ENCODE measurements at regions not wholly inside any gene's neighbourhood (a gene's known extent, or its start where the extent isn't known, plus 50 kb on each side); places are given as distances from the start of the nearest gene placed in this dataset.
"Not testable (repeated sequence)": the region's sequence is repeated elsewhere in the genome, so short reads cannot be mapped to it uniquely, and the experiment has no call there.

- Histone ChIP-seq H3K4me3 (no peak overlapping the region), H3K27ac (no peak overlapping the region), H3K9me3 (peaks cover 0 to 24% (median 0%) of the 10 kb centered on the region in 4 donors), H3K27me3 (no peaks in the 10 kb centered on the region), H3K36me3 (no peaks in the 10 kb centered on the region), H3K4me1 (no peaks in the 10 kb centered on the region)
- no peak for DNase-seq (ENCODE audit: low spot score in 2 of 2)
- TF ChIP-seq POLR2A (IDR thresholded peaks at IDR 0.05) (no peak), EP300 (IDR thresholded peaks at IDR 0.05) (no peak), CTCF (IDR thresholded peaks at IDR 0.05) (no peak)
Measured at GRCh38 chr3:20822251-20822650, 636.2 kb upstream of the SGO1 start.

- H3K27ac ChIP-seq; DNase-seq (ENCODE audit: low spot score in 2 of 2); H3K4me1 ChIP-seq; H3K36me3 ChIP-seq; H3K27me3 ChIP-seq; H3K4me3 ChIP-seq: not testable (repeated sequence)
- WGBS, 2 donors: 99% methylated on average over 9 of the region's 9 CpGs
- H3K9me3 ChIP-seq: peaks cover 0 to 24% (median 0%) of the 10 kb centered on the region in 4 donors
Measured at GRCh38 chr3:20820872-20821271, 634.9 kb upstream of the SGO1 start.

- TF ChIP-seq POLR2A (IDR thresholded peaks at IDR 0.05): no peak
- no peak for TF ChIP-seq EP300 (IDR thresholded peaks at IDR 0.05)
- no peak for TF ChIP-seq CTCF (IDR thresholded peaks at IDR 0.05)
- no peak for DNase-seq (ENCODE audit: low spot score in 2 of 2)
- no peaks in the 10 kb centered on the region for H3K4me1 ChIP-seq
- no peaks in the 10 kb centered on the region for H3K9me3 ChIP-seq
- H3K36me3 ChIP-seq: no peaks in the 10 kb centered on the region
- 63 to 66% methylated on average over 2 of the region's 2 CpGs for WGBS, 2 donors
- H3K27me3 ChIP-seq: no peaks in the 10 kb centered on the region
- no peak overlapping the region for H3K4me3 ChIP-seq
- no peak overlapping the region for H3K27ac ChIP-seq
Measured at GRCh38 chr3:20811631-20812030, 625.6 kb upstream of the SGO1 start.

- TF ChIP-seq POLR2A (IDR thresholded peaks at IDR 0.05) (no peak), CTCF (IDR thresholded peaks at IDR 0.05) (no peak), EP300 (IDR thresholded peaks at IDR 0.05) (no peak)
- H3K27me3 ChIP-seq: no peaks in the 10 kb centered on the region
- 56 to 69% methylated on average over 2 of the region's 2 CpGs for WGBS, 2 donors
- no peak overlapping the region for H3K4me3 ChIP-seq
- H3K4me1 ChIP-seq: no peaks in the 10 kb centered on the region
- no peak for DNase-seq (ENCODE audit: low spot score in 2 of 2)
- H3K27ac ChIP-seq: no peak overlapping the region
- no peaks in the 10 kb centered on the region for H3K9me3 ChIP-seq
- no peaks in the 10 kb centered on the region for H3K36me3 ChIP-seq
Measured at GRCh38 chr3:20811006-20811405, 625.0 kb upstream of the SGO1 start.

GRCh38 chr3:20810555-20810954 lies 624.5 kb upstream of the SGO1 start:
- Histone ChIP-seq H3K9me3 (no peaks in the 10 kb centered on the region), H3K36me3 (no peaks in the 10 kb centered on the region), H3K4me1 (no peaks in the 10 kb centered on the region), H3K4me3 (no peak overlapping the region), H3K27ac (no peak overlapping the region), H3K27me3 (no peaks in the 10 kb centered on the region)
- DNase-seq (ENCODE audit: low spot score in 2 of 2): no peak
- no peak for TF ChIP-seq POLR2A (IDR thresholded peaks at IDR 0.05)
- no peak for TF ChIP-seq EP300 (IDR thresholded peaks at IDR 0.05)
- TF ChIP-seq CTCF (IDR thresholded peaks at IDR 0.05): no peak

- no peaks in the 10 kb centered on the region for H3K36me3 ChIP-seq
- no peak for TF ChIP-seq CTCF (IDR thresholded peaks at IDR 0.05)
- TF ChIP-seq EP300 (IDR thresholded peaks at IDR 0.05): no peak
- no peak for TF ChIP-seq POLR2A (IDR thresholded peaks at IDR 0.05)
- H3K27me3 ChIP-seq: no peaks in the 10 kb centered on the region
- H3K9me3 ChIP-seq: no peaks in the 10 kb centered on the region
- no peak overlapping the region for H3K27ac ChIP-seq
- H3K4me3 ChIP-seq: no peak overlapping the region
- WGBS, 2 donors: 61 to 78% methylated on average over 3 of the region's 3 CpGs
- H3K4me1 ChIP-seq: no peaks in the 10 kb centered on the region
- no peak for DNase-seq (ENCODE audit: low spot score in 2 of 2)
Measured at GRCh38 chr3:20809356-20809755, 623.4 kb upstream of the SGO1 start.

Measured in tibial nerve (tissue), 4 donors.